Endodermal cell (in vitro differentiated cells): ENCODE measurements at regions not wholly inside any gene's neighbourhood (a gene's known extent, or its start where the extent isn't known, plus 50 kb on each side); places are given as distances from the start of the nearest gene placed in this dataset.

Experiments
- DNase-seq: peaks from one replicate; pipeline ENCODE4 v3.0.0-alpha.2; 2017
- H3K27ac ChIP-seq: 2 replicates; pipeline ENCODE4 v1.5.1; 2013; ENCODE audit warnings: mild to moderate bottlenecking, low read depth, low read length, moderate library complexity
- H3K27me3 ChIP-seq: 2 replicates; pipeline ENCODE4 v1.6.1; 2013; ENCODE audit warnings: mild to moderate bottlenecking, low read length, moderate library complexity; ENCODE audit not compliant: insufficient read depth, control insufficient read depth, poor library complexity, severe bottlenecking
- H3K36me3 ChIP-seq: 2 replicates; pipeline ENCODE4 v1.7.0; 2013; ENCODE audit warnings: mild to moderate bottlenecking, low read length, moderate library complexity; ENCODE audit not compliant: control insufficient read depth, insufficient read depth
- H3K4me1 ChIP-seq: one replicate; pipeline ENCODE4 v1.7.0; 2013; ENCODE audit warnings: low read length; ENCODE audit not compliant: control insufficient read depth, insufficient read depth
- H3K4me3 ChIP-seq: 2 replicates; pipeline ENCODE4 v1.5.1; 2013; ENCODE audit warnings: mild to moderate bottlenecking, low read length, moderate library complexity
- H3K9ac ChIP-seq: 2 replicates; pipeline ENCODE4 v1.6.1; 2013; ENCODE audit warnings: mild to moderate bottlenecking, low read length, moderate library complexity; ENCODE audit not compliant: poor library complexity, severe bottlenecking; ENCODE audit errors: extremely low read depth
- H3K9me3 ChIP-seq: 2 replicates; pipeline ENCODE4 v1.6.1; 2013; ENCODE audit warnings: mild to moderate bottlenecking, low read length, moderate library complexity; ENCODE audit not compliant: control insufficient read depth
- H3K27ac Mint-ChIP-seq: 2 replicates; pipeline ENCODE4 v1.8.0; 2020; ENCODE audit warnings: mixed read lengths
- H3K27me3 Mint-ChIP-seq: 2 replicates; pipeline ENCODE4 v1.8.0; 2021; ENCODE audit warnings: mild to moderate bottlenecking, mixed read lengths; ENCODE audit not compliant: insufficient read depth
- H3K36me3 Mint-ChIP-seq: 2 replicates; pipeline ENCODE4 v1.8.0; 2020; ENCODE audit warnings: low read depth, mixed read lengths
- H3K4me1 Mint-ChIP-seq: 2 replicates; pipeline ENCODE4 v1.8.0; 2020; ENCODE audit warnings: mixed read lengths
- H3K4me3 Mint-ChIP-seq: 2 replicates; pipeline ENCODE4 v1.8.0; 2020; ENCODE audit warnings: mild to moderate bottlenecking, moderate library complexity, mixed read lengths
- H3K9me3 Mint-ChIP-seq: 2 replicates; pipeline ENCODE4 v1.8.0; 2020; ENCODE audit warnings: mild to moderate bottlenecking, mixed read lengths
- WGBS, 2 experiments: methylation state at CpG; one replicate each; pipeline versions ENCODE4 v1.1.5 to v1.1.7; 2013; ENCODE audit warnings: missing lambda C conversion rate in 2 of 2, mixed read lengths in 1 of 2; ENCODE audit not compliant: insufficient coverage in 1 of 2, insufficient read length in 1 of 2; 5-methylcytosine and 5-hydroxymethylcytosine counted together
- TF ChIP-seq, protein P1 (sequence below): fragments of 200-600 bp; sonication (generic); conservative IDR thresholded peaks from 2 replicates; pipeline ENCODE4 v1.5.0; 2021; ENCODE audit warnings: antibody characterized with exemption, mild to moderate bottlenecking

DNA sequence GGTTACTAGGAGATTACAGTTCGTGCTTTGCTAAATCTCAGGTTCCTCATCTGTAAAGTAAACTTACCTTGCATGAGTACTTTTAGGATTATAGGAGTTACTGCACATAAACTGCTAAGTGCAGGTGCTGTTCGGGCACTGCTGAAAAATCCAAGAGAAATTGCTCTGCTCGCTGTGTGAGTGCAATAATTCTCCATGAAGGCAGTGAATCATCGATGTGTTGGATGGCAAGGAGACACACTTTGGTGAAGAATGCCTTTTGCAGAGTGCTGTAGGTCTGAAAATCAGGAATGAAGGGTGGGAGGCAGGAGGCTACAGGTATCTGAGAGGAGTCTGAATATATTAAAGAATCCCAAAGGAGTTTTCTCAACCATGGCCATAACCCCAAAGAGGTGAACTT lies 113.0 kb downstream of the CHIC2 start:
- no peaks in the 10 kb centered on the region for H3K4me1 Mint-ChIP-seq
- no peaks in the 10 kb centered on the region for H3K36me3 ChIP-seq
- H3K36me3 Mint-ChIP-seq, result no peaks in the 10 kb centered on the region
- no peak overlapping the region for H3K4me3 ChIP-seq
- TF ChIP-seq, protein P1, sequence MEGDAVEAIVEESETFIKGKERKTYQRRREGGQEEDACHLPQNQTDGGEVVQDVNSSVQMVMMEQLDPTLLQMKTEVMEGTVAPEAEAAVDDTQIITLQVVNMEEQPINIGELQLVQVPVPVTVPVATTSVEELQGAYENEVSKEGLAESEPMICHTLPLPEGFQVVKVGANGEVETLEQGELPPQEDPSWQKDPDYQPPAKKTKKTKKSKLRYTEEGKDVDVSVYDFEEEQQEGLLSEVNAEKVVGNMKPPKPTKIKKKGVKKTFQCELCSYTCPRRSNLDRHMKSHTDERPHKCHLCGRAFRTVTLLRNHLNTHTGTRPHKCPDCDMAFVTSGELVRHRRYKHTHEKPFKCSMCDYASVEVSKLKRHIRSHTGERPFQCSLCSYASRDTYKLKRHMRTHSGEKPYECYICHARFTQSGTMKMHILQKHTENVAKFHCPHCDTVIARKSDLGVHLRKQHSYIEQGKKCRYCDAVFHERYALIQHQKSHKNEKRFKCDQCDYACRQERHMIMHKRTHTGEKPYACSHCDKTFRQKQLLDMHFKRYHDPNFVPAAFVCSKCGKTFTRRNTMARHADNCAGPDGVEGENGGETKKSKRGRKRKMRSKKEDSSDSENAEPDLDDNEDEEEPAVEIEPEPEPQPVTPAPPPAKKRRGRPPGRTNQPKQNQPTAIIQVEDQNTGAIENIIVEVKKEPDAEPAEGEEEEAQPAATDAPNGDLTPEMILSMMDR, result no peak
- no peak for DNase-seq
- no peak overlapping the region for H3K27ac ChIP-seq
- WGBS, 2 experiments, result 86 to 95% methylated on average over 4 of the region's 4 CpGs
- no peaks in the 10 kb centered on the region for H3K9me3 Mint-ChIP-seq
- H3K9me3 ChIP-seq, result no peaks in the 10 kb centered on the region
- no peak overlapping the region for H3K27ac Mint-ChIP-seq
- H3K9ac ChIP-seq, result no peak overlapping the region
- no peak overlapping the region for H3K4me3 Mint-ChIP-seq
- H3K27me3 ChIP-seq, result no peaks in the 10 kb centered on the region
- peaks cover 4% of the 10 kb centered on the region for H3K27me3 Mint-ChIP-seq
- no peaks in the 10 kb centered on the region for H3K4me1 ChIP-seq

DNA sequence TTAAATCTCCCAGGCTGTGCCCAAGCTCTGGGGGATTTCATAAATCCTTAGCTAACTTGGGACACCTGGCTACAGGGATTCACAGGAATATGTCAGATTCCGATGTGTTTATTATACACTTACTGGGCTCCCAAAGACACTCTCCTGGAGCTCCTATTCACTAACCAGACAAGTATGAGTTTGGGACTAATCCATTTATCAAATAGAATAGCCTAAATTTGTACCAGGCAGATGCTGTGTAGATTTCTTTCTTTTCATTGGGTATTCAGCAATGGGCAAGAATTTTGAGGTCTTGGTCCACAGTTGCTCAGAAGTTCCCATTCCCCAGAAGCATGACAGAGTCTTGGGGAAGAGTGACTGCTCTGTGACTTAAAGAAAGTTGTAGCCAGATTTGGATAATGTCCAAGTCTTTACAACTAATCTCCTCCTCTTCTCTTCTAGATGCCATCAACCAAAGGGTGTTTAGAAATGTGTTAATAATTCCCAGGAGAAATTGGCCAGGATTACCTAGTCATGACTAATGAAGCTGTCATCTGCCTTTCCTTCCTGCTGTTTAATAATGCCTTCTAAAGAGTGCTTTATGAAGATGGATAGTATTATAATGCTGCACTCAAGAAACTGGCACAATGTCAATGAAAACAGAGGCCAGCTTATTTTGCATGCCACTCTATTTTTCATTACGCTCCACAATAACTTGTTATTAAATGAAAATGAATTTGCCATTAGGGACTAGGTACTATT lies 120.9 kb downstream of the CHIC2 start:
- Mint-ChIP-seq H3K9me3 (peaks cover 21% of the 10 kb centered on the region), H3K4me1 (no peaks in the 10 kb centered on the region), H3K27ac (no peak overlapping the region), H3K27me3 (peaks cover 4% of the 10 kb centered on the region), H3K36me3 (no peaks in the 10 kb centered on the region), H3K4me3 (no peak overlapping the region)
- no peaks in the 10 kb centered on the region for H3K27me3 ChIP-seq
- WGBS, 2 experiments, result 98% methylated on average over 2 of the region's 2 CpGs; no CpG with 5 or more reads in 1 of the 2 experiments
- DNase-seq, result no peak
- no peaks in the 10 kb centered on the region for H3K36me3 ChIP-seq
- TF ChIP-seq, protein P1, result no peak
- peaks cover 5% of the 10 kb centered on the region for H3K9me3 ChIP-seq
- H3K9ac ChIP-seq, result no peak overlapping the region
- H3K4me3 ChIP-seq, result no peak overlapping the region
- H3K4me1 ChIP-seq, result no peaks in the 10 kb centered on the region
- H3K27ac ChIP-seq, result no peak overlapping the region

DNA sequence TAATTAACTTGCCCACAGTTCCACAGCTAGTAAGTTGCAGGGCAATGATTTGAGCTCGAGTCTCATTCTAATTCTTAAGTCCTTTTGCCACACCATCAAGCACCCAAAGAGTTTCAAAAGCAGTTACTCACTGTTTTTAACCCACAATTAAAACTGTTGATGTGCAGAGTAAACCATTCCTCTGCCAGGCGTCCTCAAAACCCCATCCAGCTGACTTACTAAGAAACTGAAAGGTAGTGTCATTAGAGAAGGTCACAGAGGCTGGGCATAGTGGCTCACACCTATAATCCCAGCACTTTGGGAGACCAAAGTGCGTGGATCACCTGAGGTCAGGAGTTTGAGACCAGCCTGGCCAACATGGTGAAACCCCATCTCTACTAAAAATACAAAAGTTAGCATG lies 121.7 kb downstream of the CHIC2 start:
- Histone ChIP-seq H3K4me3 (no peak overlapping the region), H3K27me3 (no peaks in the 10 kb centered on the region), H3K27ac (no peak overlapping the region), H3K36me3 (no peaks in the 10 kb centered on the region), H3K9me3 (peaks cover 5% of the 10 kb centered on the region), H3K4me1 (no peaks in the 10 kb centered on the region), H3K9ac (no peak overlapping the region)
- TF ChIP-seq, protein P1, result no peak
- peak; percentile 7 for DNase-seq
- 90 to 100% methylated on average over 1 to 3 of the region's 3 CpGs for WGBS, 2 experiments
- no peaks in the 10 kb centered on the region for H3K36me3 Mint-ChIP-seq
- no peak overlapping the region for H3K4me3 Mint-ChIP-seq
- H3K9me3 Mint-ChIP-seq, result peaks cover 21% of the 10 kb centered on the region
- peaks cover 3% of the 10 kb centered on the region for H3K4me1 Mint-ChIP-seq
- peaks cover 4% of the 10 kb centered on the region for H3K27me3 Mint-ChIP-seq
- H3K27ac Mint-ChIP-seq, result no peak overlapping the region
